H1 (cell line): ENCODE measurements at regions not wholly inside any gene's neighbourhood (a gene's known extent, or its start where the extent isn't known, plus 50 kb on each side); places are given as distances from the start of the nearest gene placed in this dataset.

Experiments
- CTCF ChIA-PET: fragments of 300-600 bp; sonication (Branson Sonifier 250); formaldehyde crosslinking; loops from one replicate; lab custom pipeline; 2021; ENCODE audit not compliant: partially characterized antibody; lab: Charles Lee
- POLR2A ChIA-PET: fragments of 300-600 bp; sonication (Branson Sonifier 250); formaldehyde crosslinking; loops from one replicate; lab custom pipeline; 2021; ENCODE audit warnings: inconsistent platforms; ENCODE audit not compliant: partially characterized antibody; lab: Charles Lee
- DNase-seq, 2 experiments: peaks; one replicate each; pipeline versions ENCODE4 v3.0.0 to v3.0.0-alpha.2; 2010 to 2022; ENCODE audit warnings: low spot score in 2 of 2, low read depth in 1 of 2, mixed read lengths in 1 of 2
- FAIRE-seq: peaks from 2 replicates; lab custom pipeline; 2011; peaks lifted over from hg19 to GRCh38; lab: Jason Lieb, UNC
- H2AFZ ChIP-seq: 2 replicates; pipeline ENCODE4 v1.8.1; 2012; ENCODE audit warnings: low read length, inconsistent platforms
- H2AK5ac ChIP-seq: 2 replicates; pipeline ENCODE4 v1.6.1; 2013; ENCODE audit warnings: low read depth, low read length
- H2BK120ac ChIP-seq: replicated peaks from 2 replicates; pipeline ENCODE3; 2013; ENCODE audit warnings: low read depth, low read length, inconsistent platforms
- H2BK12ac ChIP-seq: 2 replicates; pipeline ENCODE4 v1.6.1; 2013; ENCODE audit warnings: low read depth, low read length
- H2BK15ac ChIP-seq: 2 replicates; pipeline ENCODE4 v1.6.1; 2013; ENCODE audit warnings: low read length
- H2BK20ac ChIP-seq: 2 replicates; pipeline ENCODE4 v1.6.1; 2013; ENCODE audit warnings: low read length
- H2BK5ac ChIP-seq: 2 replicates; pipeline ENCODE4 v1.6.1; 2013; ENCODE audit warnings: low read depth, low read length
- H3K14ac ChIP-seq: 2 replicates; pipeline ENCODE4 v1.6.1; 2013; ENCODE audit warnings: inconsistent platforms; ENCODE audit not compliant: insufficient read length
- H3K18ac ChIP-seq: 2 replicates; pipeline ENCODE4 v1.6.1; 2013; ENCODE audit warnings: low read length; ENCODE audit errors: extremely low read depth
- H3K23ac ChIP-seq: 2 replicates; pipeline ENCODE4 v1.6.1; 2013; ENCODE audit warnings: inconsistent platforms; ENCODE audit not compliant: insufficient read length
- H3K23me2 ChIP-seq: 2 replicates; pipeline ENCODE4 v1.6.1; 2013; ENCODE audit warnings: low read depth, low read length
- H3K27ac ChIP-seq: 2 replicates; pipeline ENCODE4 v1.6.1; 2011; ENCODE audit warnings: low read depth, low read length, inconsistent platforms
- H3K27me3 ChIP-seq, 4 experiments: replicated peaks in 1 of 4; 1 replicate in 1 of 4; 2 replicates in 3 of 4; pipeline versions ENCODE4 v1.6.1 to v1.8.1; 2011 to 2013; ENCODE audit warnings: low read length in 3 of 4, mild to moderate bottlenecking in 3 of 4, inconsistent platforms in 2 of 4, mixed read lengths in 2 of 4, moderate library complexity in 1 of 4; ENCODE audit not compliant: control insufficient read depth in 3 of 4, insufficient read depth in 3 of 4; ENCODE audit errors: extremely low read depth in 1 of 4
- H3K36me3 ChIP-seq, 4 experiments: 2 replicates each; pipeline versions ENCODE4 v1.6.1 to v1.8.1; 2011 to 2013; ENCODE audit warnings: mild to moderate bottlenecking in 4 of 4, low read length in 3 of 4, moderate library complexity in 2 of 4, control low read depth in 1 of 4, inconsistent platforms in 1 of 4; ENCODE audit not compliant: insufficient read depth in 4 of 4, control insufficient read depth in 2 of 4
- H3K4ac ChIP-seq: replicated peaks from 2 replicates; pipeline ENCODE3; 2013; ENCODE audit warnings: low read length, low read depth, mixed read lengths, inconsistent platforms; ENCODE audit not compliant: insufficient read length
- H3K4me1 ChIP-seq, 4 experiments: replicated peaks in 1 of 4; 1 replicate in 1 of 4; 2 replicates in 3 of 4; pipeline versions ENCODE4 v1.6.1 to v1.8.1; 2011 to 2013; ENCODE audit warnings: low read length in 3 of 4, inconsistent platforms in 2 of 4, mixed read lengths in 1 of 4; ENCODE audit not compliant: insufficient read depth in 4 of 4, control insufficient read depth in 3 of 4
- H3K4me2 ChIP-seq, 2 experiments: 2 replicates each; pipeline versions ENCODE4 v1.6.1 to v1.8.1; 2011 to 2013; ENCODE audit warnings: low read depth in 2 of 2, low read length in 2 of 2, control low read depth in 1 of 2, inconsistent platforms in 1 of 2, mild to moderate bottlenecking in 1 of 2; ENCODE audit not compliant: insufficient read depth in 1 of 2
- H3K4me3 ChIP-seq, 4 experiments: fragments of 200-600, 300-600 bp in 1 of 4; sonication (generic), shearing (Covaris generic), sonication (Bioruptor Twin) in 1 of 4; 2 replicates each; pipeline versions ENCODE4 v1.5.1 to v1.8.1; 2011 to 2016; ENCODE audit warnings: low read length in 4 of 4, low read depth in 3 of 4, control low read depth in 2 of 4, inconsistent platforms in 2 of 4, mild to moderate bottlenecking in 2 of 4, mixed read lengths in 1 of 4, moderate library complexity in 1 of 4; ENCODE audit not compliant: insufficient read depth in 2 of 4; ENCODE audit errors: extremely low read depth in 1 of 4
- H3K56ac ChIP-seq: replicated peaks from 2 replicates; pipeline ENCODE3; 2013; ENCODE audit warnings: low read depth, mild to moderate bottlenecking, mixed read lengths, low read length, inconsistent platforms; ENCODE audit not compliant: insufficient read length
- H3K79me1 ChIP-seq: 2 replicates; pipeline ENCODE4 v1.6.1; 2013; ENCODE audit warnings: low read depth, low read length, control low read depth
- H3K79me2 ChIP-seq, 2 experiments: 2 replicates each; pipeline versions ENCODE4 v1.6.1 to v1.8.1; 2012 to 2013; ENCODE audit warnings: low read length in 2 of 2, mild to moderate bottlenecking in 2 of 2, inconsistent platforms in 1 of 2; ENCODE audit not compliant: insufficient read depth in 2 of 2, control insufficient read depth in 1 of 2
- H3K9ac ChIP-seq, 4 experiments: replicated peaks in 1 of 4; 1 replicate in 1 of 4; 2 replicates in 3 of 4; pipeline versions ENCODE4 v1.6.1 to v1.8.1; 2011 to 2013; ENCODE audit warnings: low read depth in 3 of 4, low read length in 3 of 4, control low read depth in 2 of 4, mild to moderate bottlenecking in 2 of 4, moderate library complexity in 2 of 4, inconsistent platforms in 1 of 4; ENCODE audit errors: extremely low read depth in 1 of 4
- H3K9me3 ChIP-seq, 2 experiments: 2 replicates each; pipeline versions ENCODE4 v1.6.1 to v1.8.1; 2012 to 2013; ENCODE audit warnings: mild to moderate bottlenecking in 2 of 2, moderate library complexity in 2 of 2, control low read depth in 1 of 2, inconsistent platforms in 1 of 2, low read depth in 1 of 2, low read length in 1 of 2, mixed read lengths in 1 of 2; ENCODE audit not compliant: insufficient read depth in 2 of 2
- H4K20me1 ChIP-seq, 2 experiments: replicated peaks in 1 of 2; 2 replicates each; pipeline versions ENCODE3 to v1.8.1; 2011 to 2013; ENCODE audit warnings: inconsistent platforms in 2 of 2, low read length in 2 of 2, mild to moderate bottlenecking in 1 of 2; ENCODE audit not compliant: insufficient read depth in 2 of 2, control insufficient read depth in 1 of 2
- H4K5ac ChIP-seq: 2 replicates; pipeline ENCODE4 v1.6.1; 2013; ENCODE audit warnings: low read length, low read depth, mixed read lengths, inconsistent platforms; ENCODE audit not compliant: insufficient read length
- H4K8ac ChIP-seq: 2 replicates; pipeline ENCODE4 v1.8.0; 2013; ENCODE audit warnings: mild to moderate bottlenecking, moderate library complexity, low read length, inconsistent platforms; ENCODE audit not compliant: insufficient read depth; ENCODE audit errors: extremely low read depth
- H4K91ac ChIP-seq: replicated peaks from 2 replicates; pipeline ENCODE3; 2013; ENCODE audit warnings: low read length, mixed read lengths, inconsistent platforms; ENCODE audit not compliant: insufficient read length
- CHD2 ChIP-seq: IDR thresholded peaks from 2 replicates; pipeline ENCODE4 v1.6.1; 2012; ENCODE audit warnings: low read length, improper control_type of control experiment
- EGR1 ChIP-seq: IDR thresholded peaks from 2 replicates; pipeline ENCODE4 v1.6.1; 2011; ENCODE audit warnings: low read depth, low read length, borderline replicate concordance
- GABPA ChIP-seq: IDR thresholded peaks from 2 replicates; pipeline ENCODE4 v1.6.1; 2011; ENCODE audit warnings: mild to moderate bottlenecking, low read length, moderate library complexity, borderline replicate concordance; ENCODE audit not compliant: insufficient read depth
- HDAC6 ChIP-seq: IDR thresholded peaks from one replicate; pipeline ENCODE4 v1.7.1; 2012; ENCODE audit warnings: low read depth, mild to moderate bottlenecking, inconsistent platforms, low read length, moderate library complexity
- JUN ChIP-seq: IDR thresholded peaks from 2 replicates; pipeline ENCODE4 v1.6.1; 2011; ENCODE audit warnings: low read depth, mild to moderate bottlenecking, improper control_type of control experiment, low read length
- KDM4A ChIP-seq: IDR thresholded peaks from one replicate; pipeline ENCODE4 v1.7.1; 2012; ENCODE audit warnings: low read depth, mild to moderate bottlenecking, moderate library complexity, low read length, inconsistent platforms; ENCODE audit not compliant: severe bottlenecking
- MAFK ChIP-seq: IDR thresholded peaks from 2 replicates; pipeline ENCODE4 v1.6.1; 2012; ENCODE audit warnings: low read depth, mild to moderate bottlenecking, improper control_type of control experiment, low read length
- SUZ12 ChIP-seq: fragments of 200-600 bp; sonication (generic); IDR thresholded peaks from 2 replicates; pipeline ENCODE4 v1.6.1; 2012; ENCODE audit warnings: mild to moderate bottlenecking, inconsistent platforms, low read length, moderate library complexity, mixed read lengths
- ZNF274 ChIP-seq: IDR thresholded peaks from 2 replicates; pipeline ENCODE4 v1.7.0; 2012; ENCODE audit warnings: low read length, borderline replicate concordance; ENCODE audit errors: extremely low read depth
- WGBS, 2 experiments: shearing (Covaris generic) in 1 of 2; methylation state at CpG; one replicate each; pipeline versions ENCODE4 v1.1.6 to v1.1.7; 2013 to 2015; ENCODE audit warnings: low lambda C conversion rate in 2 of 2, mixed read lengths in 2 of 2, inconsistent platforms in 1 of 2, low coverage in 1 of 2, missing lambda C conversion rate in 1 of 2; ENCODE audit not compliant: insufficient replicate concordance in 2 of 2, insufficient coverage in 1 of 2, insufficient read length in 1 of 2; ENCODE audit errors: extremely low coverage in 1 of 2, missing lambda C conversion rate in 1 of 2; 5-methylcytosine and 5-hydroxymethylcytosine counted together
- TF ChIP-seq, protein P1 (sequence below): IDR thresholded peaks from 2 replicates; pipeline ENCODE4 v1.6.1; 2011; ENCODE audit warnings: low read length, improper control_type of control experiment
- TF ChIP-seq, protein P2 (sequence below): IDR thresholded peaks from 2 replicates; pipeline ENCODE4 v1.6.1; 2012; ENCODE audit warnings: low read length, inconsistent platforms

DNA sequence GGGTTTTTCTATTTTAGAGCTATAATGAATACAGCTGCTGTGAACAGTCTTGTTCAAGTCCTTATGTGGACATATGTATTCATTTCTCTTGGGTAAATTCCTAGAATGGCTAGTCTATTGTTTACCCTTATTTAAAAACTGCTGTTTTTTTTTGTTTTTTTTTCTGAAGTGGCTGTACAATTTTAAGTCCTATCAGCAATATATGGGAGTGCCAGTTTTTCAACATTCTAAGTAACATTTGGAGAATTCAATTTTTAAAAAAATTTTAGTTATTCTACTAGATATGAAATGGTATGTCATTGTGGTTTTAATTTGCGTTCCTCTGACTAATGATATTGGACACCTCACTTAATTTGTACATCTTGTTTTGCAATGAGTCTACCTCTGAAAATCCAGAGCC, 349.7 kb downstream of the SATB2 start:
- no peak overlapping the region for H4K8ac ChIP-seq
- ChIA-PET POLR2A (no interaction called here), CTCF (interaction anchor here (0.8 kb wide), 1 partner anchor 15 kb away, joined by 3 read pairs; no protein-coding TSS in a partner anchor)
- H3K56ac ChIP-seq, result no peak overlapping the region
- 90% methylated on average over 1 of the region's 1 CpG; no CpG with 5 or more reads in 1 of the 2 experiments for WGBS, 2 experiments
- H3K27ac ChIP-seq, result no peak overlapping the region
- no peaks in the 10 kb centered on the region for H3K23me2 ChIP-seq
- FAIRE-seq (no peak), DNase-seq (no peak)
- H3K79me2 ChIP-seq, result no peaks in the 10 kb centered on the region
- H3K4ac ChIP-seq, result no peak overlapping the region
- no peaks in the 10 kb centered on the region for H3K36me3 ChIP-seq
- H3K9me3 ChIP-seq, result no peaks in the 10 kb centered on the region
- H3K14ac ChIP-seq, result no peak overlapping the region
- H2AFZ ChIP-seq, result no peak overlapping the region
- H2BK120ac ChIP-seq, result no peak overlapping the region
- H3K4me3 ChIP-seq, result no peak overlapping the region
- H3K18ac ChIP-seq, result no peak overlapping the region
- no peak overlapping the region for H4K91ac ChIP-seq
- H4K5ac ChIP-seq, result no peak overlapping the region
- H2BK20ac ChIP-seq, result no peak overlapping the region
- no peak overlapping the region for H3K9ac ChIP-seq
- H3K4me2 ChIP-seq, result no peak overlapping the region
- no peak overlapping the region for H2BK12ac ChIP-seq
- no peak overlapping the region for H2AK5ac ChIP-seq
- H3K79me1 ChIP-seq, result no peaks in the 10 kb centered on the region
- H2BK15ac ChIP-seq, result no peak overlapping the region
- no peaks in the 10 kb centered on the region for H4K20me1 ChIP-seq
- no peaks in the 10 kb centered on the region for H3K27me3 ChIP-seq
- H2BK5ac ChIP-seq, result no peak overlapping the region
- H3K4me1 ChIP-seq, result no peaks in the 10 kb centered on the region
- no peak overlapping the region for H3K23ac ChIP-seq
- TF ChIP-seq, protein P1, sequence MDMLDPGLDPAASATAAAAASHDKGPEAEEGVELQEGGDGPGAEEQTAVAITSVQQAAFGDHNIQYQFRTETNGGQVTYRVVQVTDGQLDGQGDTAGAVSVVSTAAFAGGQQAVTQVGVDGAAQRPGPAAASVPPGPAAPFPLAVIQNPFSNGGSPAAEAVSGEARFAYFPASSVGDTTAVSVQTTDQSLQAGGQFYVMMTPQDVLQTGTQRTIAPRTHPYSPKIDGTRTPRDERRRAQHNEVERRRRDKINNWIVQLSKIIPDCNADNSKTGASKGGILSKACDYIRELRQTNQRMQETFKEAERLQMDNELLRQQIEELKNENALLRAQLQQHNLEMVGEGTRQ, result no peak
- no peak for TF ChIP-seq GABPA
- no peak for TF ChIP-seq CHD2
- TF ChIP-seq, protein P2, sequence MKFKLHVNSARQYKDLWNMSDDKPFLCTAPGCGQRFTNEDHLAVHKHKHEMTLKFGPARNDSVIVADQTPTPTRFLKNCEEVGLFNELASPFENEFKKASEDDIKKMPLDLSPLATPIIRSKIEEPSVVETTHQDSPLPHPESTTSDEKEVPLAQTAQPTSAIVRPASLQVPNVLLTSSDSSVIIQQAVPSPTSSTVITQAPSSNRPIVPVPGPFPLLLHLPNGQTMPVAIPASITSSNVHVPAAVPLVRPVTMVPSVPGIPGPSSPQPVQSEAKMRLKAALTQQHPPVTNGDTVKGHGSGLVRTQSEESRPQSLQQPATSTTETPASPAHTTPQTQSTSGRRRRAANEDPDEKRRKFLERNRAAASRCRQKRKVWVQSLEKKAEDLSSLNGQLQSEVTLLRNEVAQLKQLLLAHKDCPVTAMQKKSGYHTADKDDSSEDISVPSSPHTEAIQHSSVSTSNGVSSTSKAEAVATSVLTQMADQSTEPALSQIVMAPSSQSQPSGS, result no peak
- TF ChIP-seq JUN, result no peak
- TF ChIP-seq EGR1, result no peak
- no peak for TF ChIP-seq KDM4A
- TF ChIP-seq HDAC6, result no peak
- TF ChIP-seq ZNF274, result no peak
- no peak for TF ChIP-seq MAFK
- no peak for TF ChIP-seq SUZ12
